HEK293 (cell line): ENCODE measurements at regions not wholly inside any gene's neighbourhood (a gene's known extent, or its start where the extent isn't known, plus 50 kb on each side); places are given as distances from the start of the nearest gene placed in this dataset.

Source experiments
- CTCF ChIP-seq: fragments of 450-650 bp; formaldehyde crosslinking; IDR thresholded peaks from 2 replicates; pipeline ENCODE4 v1.5.1; 2016; ENCODE audit warnings: missing biosample characterization, missing genetic modification characterization
- ZNF266 ChIP-seq: fragments of 450-650 bp; formaldehyde crosslinking; IDR thresholded peaks from 2 replicates; pipeline ENCODE4 v1.5.1; 2016; ENCODE audit warnings: missing biosample characterization, missing genetic modification characterization, low read depth
- ZNF560 ChIP-seq: fragments of 450-650 bp; formaldehyde crosslinking; IDR thresholded peaks from 2 replicates; pipeline ENCODE4 v1.5.1; 2017; ENCODE audit warnings: missing biosample characterization, missing genetic modification characterization, borderline replicate concordance
- ZSCAN30 ChIP-seq: fragments of 450-650 bp; IDR thresholded peaks from 2 replicates; pipeline ENCODE4 v1.5.1; 2018; ENCODE audit warnings: missing biosample characterization, mild to moderate bottlenecking, missing genetic modification characterization, moderate library complexity
- ZSCAN4 ChIP-seq: fragments of 450-650 bp; formaldehyde crosslinking; IDR thresholded peaks from 2 replicates; pipeline ENCODE4 v1.5.1; 2017; ENCODE audit warnings: missing biosample characterization, missing genetic modification characterization

GRCh38 chr6:48016020-48016755, 94.8 kb downstream of the PTCHD4 start:
- TF ChIP-seq ZSCAN4 (no peak), ZNF266 (tag by site-specific recombination) (no peak), ZSCAN30 (tag by site-specific recombination) (no peak), CTCF (tag by site-specific recombination) (no peak), ZNF560 (tag by site-specific recombination) (no peak)
